GM19324 (cell line): ENCODE measurements at regions not wholly inside any gene's neighbourhood (a gene's known extent, or its start where the extent isn't known, plus 50 kb on each side); places are given as distances from the start of the nearest gene placed in this dataset.

Experiments
- ATAC-seq: cut with Tn5 transposase; IDR thresholded peaks from one replicate; pipeline ENCODE4 v1.9.1; 2021; ENCODE audit warnings: mild to moderate bottlenecking, moderate library complexity; ENCODE audit not compliant: unreplicated experiment, low FRiP score

DNA sequence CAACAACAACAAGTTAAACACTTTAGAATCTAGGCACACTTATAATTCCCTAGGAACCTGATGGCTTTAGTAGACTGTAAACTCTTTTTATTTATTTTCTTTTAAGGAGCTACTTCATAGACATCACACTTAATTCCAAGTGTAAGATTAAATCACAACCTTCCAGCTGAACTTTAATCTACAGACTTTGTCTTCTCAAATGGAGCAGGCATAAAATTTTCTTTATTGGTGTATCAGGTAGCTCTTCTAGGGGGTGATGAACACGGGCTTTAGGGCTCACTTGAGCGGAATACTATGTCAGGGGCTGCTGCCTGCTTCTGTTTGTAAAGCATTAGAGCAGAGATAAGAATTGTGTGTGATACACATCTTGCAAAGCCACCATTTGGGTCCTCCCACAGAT, 525.8 kb upstream of the FAT3 start:
- ATAC-seq = no peak

DNA sequence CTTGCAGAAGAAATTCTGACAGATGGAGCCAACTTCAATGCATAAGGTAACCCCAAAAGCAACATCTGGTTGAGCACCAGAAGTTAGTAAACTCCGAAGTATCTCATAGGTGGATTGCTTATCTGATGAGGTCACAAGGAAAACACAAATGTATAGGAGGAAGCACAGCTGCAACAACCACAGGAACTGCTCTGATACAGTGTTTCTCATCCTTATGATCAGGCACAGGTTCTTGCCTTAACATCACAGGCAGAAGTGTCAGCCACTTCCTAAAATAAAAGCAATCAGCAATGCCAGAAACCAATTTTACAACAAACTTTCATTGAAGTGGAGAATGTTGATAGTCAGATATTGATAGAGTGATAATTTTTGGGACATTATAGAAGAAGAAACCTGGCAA, 530.3 kb upstream of the FAT3 start:
- no peak for ATAC-seq

DNA sequence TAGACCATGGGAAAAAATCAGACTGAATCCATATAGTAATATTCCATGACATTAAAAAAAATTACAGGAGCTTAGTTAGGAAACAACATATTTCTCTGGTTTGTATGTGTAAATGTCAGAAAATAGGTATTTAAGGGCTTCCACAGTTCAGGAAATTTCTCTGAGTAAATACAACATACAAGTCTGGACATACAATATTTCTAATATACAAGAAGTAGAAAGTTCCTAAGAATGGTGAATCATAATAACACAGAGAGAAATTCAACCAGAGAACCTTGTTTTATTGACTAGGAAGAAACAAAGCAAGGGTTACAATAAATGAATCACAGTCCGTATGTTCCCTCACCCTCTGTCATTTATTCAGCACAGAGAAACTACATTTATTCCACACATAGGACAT, 532.7 kb upstream of the FAT3 start:
- ATAC-seq = no peak

DNA sequence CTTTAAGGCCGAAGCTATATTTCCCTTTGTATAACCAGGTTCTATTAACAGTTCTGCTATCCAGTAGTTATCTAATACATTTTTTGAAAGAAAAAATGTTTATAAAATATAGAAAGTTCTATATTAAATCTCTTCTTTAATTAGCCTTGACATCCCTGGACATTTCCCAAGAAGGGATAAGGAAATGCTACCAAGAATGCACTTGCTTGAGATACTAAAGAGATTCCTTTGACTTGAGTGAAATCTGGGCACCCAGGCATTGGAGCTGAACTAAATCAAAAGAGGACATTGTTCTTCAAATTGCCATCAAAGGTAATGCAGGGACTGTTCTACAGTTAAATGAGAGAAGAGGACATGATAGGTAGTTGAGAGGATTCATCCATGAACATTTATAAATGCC, 535.9 kb upstream of the FAT3 start:
- no peak for ATAC-seq

DNA sequence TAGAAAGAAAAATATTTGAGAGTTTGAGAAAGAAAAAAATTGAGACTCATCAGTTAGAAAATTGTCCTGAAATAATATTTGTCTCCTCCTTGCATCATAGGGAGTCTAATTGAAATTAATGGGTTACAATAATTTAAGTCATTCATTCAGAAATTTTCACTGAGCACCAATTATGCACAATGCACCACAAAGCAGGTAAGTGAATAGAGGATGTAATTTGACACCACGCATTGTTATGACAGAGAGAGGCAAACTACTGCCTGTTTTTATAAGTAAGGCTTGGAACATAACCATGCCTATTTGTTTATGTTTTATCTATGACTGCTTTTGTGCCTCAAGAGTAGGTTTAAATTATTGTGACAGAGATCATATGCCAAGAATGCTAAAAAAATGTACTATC, 537.9 kb upstream of the FAT3 start:
- no peak for ATAC-seq

DNA sequence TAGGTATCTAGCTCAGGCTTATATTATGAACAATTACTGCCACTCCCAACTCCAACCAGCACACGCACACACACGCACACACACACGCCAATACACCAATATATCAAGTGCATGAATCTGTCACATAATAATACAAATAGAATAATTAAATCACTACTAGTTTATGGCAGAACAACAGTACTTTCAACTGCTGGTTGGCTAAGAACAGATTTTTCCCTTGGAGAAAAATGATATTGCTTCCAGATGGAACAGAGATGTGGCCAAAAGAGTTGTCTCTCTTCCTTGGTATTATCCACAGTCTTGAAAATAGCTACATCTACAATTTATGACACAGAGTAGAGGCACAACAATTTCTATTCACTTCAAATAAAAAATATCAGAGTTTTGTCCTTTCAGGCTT, 538.3 kb upstream of the FAT3 start:
- ATAC-seq = no peak

DNA sequence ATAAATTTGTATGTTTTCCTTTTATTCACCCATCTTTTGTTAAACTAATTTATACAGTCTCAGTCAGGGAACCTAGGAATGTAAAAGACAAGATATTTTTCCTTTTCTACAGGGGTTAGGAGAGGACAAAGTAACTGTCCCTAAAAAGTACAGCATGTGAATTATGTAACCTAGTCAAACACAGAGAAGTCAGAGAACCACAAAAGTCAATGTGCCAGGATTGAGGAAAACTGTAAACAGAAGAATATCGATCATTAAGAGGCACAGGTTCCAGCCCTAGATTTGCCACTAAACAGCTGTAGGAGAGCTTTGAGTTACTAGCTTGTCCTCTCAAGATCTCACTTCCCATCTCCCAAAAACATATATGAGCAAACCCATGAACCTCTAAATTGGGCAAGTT, 550.9 kb upstream of the FAT3 start:
- ATAC-seq = no peak

DNA sequence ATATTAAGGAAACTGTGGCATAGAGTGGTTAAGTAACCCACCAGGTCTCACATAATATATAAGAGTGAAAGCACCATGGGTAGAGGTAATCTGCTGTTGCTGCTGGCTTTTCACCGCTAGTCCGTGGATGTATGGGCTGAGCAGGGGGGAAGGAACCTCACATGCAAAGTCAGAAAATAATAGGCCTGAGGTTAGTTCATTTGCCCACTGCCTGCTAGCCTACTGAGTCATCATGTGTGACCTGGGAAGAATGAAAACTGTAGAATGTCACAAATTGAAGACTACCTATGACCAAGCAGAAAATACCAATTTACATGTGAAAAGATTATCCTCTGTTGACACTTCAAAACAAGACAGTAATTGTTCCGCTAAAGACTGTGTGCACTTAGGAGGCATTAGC, 560.1 kb upstream of the FAT3 start:
- no peak for ATAC-seq

DNA sequence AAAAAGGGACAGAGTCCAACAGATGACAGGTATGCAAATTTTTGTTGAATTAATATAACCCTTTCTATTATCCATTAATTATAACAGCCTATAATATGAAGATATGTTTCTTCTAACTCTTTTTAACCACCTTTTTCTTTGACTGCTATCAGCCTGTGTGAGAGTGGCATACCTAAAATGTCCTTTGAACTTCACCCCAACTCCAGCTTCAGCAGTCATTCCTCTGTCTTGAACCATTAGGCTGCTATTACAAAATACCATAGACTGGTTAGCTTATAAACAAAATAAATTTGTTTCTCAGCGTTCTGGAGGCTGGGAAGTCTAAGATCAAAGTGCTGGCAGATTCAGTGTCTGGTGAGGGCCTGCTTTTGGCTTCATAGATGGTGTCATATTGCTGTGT, 564.6 kb upstream of the FAT3 start:
- no peak for ATAC-seq

DNA sequence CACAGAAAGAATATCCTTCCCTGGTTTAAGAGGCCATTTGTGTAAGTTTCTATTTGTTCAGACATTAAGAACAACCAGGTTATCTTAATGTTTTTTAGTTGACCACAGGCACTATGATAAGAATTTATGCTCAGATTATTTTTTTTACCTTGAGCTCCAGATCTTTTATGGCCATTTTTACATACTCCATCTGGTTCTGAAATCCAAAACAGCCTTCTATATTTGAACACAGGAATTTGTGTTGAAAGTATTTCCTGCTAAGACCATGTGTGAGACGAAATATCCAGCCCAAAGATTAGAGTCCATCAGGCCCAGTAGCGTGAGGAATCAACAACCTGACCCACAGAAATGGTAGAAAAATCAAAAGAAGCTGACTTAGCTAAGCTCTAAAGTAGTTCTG, 569.9 kb upstream of the FAT3 start:
- ATAC-seq = no peak

DNA sequence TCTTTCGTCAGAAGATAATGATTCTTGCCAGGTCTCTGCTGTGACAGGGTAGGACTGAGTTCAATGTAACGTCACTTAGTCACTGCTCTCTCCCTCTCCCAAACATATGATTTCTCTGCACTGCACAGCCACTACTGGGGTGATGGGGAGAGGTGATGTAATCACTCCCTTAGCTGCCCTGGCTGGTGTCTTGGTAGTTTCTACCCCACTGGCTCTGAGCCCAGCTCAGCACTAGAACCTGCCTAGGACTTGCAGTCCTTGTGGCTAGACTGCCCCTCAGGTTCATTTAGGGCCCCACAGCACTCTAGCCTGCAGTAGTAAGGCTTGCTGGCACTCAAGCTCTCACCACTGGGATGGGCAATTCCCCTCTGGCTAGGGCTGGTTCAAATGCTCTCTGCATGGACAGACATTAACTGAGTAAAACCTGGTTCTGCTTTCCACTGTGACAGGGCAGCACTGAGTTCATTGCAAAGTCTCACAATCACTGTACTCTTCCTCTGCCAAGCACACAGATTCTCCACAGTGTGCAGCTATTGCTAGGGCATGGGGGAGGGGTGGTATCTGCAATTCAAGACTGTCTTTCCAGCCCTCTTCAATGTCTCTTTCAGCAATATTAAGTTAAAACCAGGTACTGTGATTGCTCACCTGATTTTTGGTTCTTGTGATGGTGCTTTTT, 571.4 kb upstream of the FAT3 start:
- no peak for ATAC-seq

DNA sequence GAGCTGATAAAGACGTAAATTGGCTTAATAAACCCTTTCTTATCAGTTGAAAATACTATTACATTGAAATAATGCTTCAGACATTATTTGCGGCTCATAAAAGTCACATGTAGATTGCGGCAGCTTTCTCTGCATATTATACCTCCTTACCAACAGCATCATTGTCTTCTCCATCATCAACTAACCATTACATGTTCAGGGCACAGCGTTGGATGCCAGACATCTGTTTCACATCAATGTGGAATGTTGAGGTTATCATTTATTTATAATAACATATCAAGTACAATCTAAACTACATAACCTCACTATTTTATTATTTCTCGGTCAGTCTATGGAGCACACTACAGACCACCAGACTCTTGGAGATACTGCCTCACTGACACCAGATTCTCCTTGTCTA, 573.8 kb upstream of the FAT3 start:
- no peak for ATAC-seq

DNA sequence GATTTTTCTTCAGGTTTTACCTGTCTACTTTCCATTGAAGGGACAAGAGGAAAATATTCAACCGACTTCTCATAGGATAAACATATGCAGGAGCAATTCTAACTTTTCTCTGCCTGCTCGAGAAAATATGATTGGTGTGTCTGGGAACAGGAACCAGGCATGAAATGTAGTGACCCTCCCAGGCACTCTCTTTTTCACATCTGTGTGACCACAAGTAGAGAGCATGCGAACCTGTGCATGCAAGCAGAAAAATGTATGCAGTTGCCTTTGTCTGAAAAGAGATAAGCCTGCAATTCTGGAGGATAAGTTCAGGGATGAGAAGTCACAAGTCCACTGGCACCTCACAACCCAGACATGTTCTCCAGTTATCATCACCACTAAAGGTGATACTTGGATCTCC, 583.5 kb upstream of the FAT3 start:
- no peak for ATAC-seq

DNA sequence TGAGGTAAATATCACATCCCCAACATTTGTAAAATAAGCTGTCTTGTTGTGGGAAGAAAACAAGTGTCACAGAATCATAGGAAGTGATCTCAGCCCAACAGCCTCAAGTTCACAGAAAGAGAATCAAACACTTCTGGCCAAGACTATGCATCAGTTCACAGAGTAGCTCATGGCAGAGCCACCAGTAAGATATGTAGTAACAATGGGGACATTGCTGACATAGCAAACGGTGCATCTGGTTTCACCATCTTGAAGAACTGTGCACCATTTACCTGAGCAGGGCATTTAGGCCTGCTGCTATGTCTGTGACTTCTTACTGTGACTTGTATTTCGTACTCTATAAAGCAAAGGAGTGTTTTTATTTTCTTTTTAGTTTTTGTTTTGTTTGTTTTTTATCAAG, 585.3 kb upstream of the FAT3 start:
- no peak for ATAC-seq

DNA sequence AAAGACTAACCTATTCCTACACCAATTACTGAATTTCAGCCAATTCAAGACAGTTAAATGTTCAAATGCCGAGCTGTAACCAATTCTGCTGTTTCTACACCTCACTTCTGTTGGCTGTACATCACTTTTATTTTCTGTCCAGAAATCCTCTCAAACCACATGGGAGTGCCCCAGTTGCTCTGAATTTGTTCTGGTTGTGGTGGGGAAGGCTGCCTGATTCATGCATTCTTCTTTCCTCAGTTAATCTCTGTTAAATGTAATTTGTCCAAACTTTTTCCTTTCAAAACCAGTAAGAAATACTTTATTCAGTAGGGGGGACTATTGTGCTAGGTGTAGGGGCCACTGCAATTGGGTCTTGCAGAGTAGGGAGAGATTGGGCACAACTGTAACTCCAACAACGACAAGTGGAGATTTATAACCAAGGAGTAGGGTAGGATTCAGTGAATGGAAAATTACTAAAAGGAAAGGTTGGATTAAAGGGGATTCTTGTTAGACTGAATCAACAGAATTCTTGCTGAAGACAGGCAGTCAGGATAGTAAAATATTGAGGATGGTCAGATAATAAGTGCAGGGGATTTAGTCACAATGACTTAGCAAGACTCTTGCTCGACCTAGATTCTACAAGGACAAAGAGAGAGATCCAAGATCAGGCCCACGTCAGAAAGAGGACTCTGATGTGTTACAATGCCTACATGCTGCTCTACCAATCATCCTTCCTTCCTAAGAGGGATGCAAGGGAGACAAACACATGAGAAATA, 593.5 kb upstream of the FAT3 start:
- no peak for ATAC-seq

DNA sequence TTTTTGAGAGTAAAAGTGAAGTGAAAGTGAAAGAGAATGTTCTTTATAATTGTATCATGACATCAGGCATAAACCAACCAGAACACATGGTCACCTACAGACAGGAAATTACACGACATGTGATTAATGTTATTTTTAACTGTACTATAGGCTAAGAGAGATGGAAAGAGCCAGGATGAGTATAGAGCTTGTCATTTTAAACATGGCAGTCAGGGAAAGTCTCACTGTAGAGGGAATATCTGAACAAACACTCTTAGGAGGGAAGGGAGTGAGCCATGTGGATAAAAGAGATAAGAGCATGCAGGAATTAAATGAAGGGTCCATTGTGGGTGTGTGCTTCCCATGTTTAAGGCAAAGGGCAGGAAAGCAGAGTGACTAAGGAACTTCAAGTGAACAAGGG, 599.1 kb upstream of the FAT3 start:
- ATAC-seq = no peak

DNA sequence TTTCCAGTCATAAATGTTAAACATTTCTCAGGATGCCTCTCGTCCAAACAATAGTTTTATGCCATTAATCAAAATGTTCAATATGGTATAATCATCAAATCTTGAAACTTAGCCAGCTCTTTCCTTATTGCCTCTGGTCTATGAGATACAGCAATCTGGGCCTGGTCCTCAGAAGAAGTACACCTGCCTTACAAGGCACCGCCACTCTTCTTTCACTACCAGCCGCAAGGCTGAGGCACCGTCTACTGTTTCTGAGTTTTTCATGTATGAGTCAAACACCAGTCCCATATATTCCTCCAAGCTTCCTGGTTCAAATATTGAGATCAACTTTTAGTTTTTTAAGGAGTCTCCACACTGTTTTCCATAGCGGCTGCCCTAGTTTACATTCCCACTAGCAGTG, 600.6 kb upstream of the FAT3 start:
- ATAC-seq = no peak

DNA sequence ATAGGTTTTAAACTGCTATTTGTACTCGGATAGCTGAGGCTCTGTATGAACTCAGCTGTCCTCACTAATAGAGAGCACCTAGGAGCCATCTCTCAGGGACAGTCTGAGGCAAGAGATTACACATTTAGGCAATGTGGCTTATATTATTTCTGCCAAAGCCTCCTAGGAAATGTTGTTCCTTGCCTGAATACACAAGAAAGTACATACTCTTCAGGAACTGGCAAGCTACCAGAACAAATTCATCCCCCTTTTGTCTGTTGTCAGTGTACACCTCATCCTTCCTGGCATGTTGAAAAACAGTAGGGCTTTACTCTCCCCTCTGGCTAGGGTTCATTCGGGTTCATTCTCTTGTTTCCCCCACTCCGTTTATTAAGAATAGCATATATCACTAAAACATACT, 615.9 kb upstream of the FAT3 start:
- ATAC-seq = no peak

DNA sequence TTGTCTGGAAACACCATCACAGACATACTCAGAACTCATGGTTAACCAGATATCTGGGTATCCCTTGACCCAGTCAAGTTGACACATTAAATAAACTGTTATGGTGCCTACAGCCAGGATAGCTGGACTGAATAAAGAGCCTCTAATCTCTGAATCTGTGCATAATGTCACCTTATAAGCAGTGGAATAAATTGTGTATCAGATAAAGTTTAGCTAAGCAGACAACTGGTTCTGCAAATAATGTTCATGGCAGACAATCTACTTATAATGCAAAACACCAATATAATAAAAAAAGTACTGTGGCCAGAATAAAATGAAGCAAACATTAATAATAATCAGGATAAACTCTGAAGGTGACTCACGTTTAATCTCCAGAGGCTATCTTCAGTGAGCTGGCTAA, 628.5 kb upstream of the FAT3 start:
- no peak for ATAC-seq

DNA sequence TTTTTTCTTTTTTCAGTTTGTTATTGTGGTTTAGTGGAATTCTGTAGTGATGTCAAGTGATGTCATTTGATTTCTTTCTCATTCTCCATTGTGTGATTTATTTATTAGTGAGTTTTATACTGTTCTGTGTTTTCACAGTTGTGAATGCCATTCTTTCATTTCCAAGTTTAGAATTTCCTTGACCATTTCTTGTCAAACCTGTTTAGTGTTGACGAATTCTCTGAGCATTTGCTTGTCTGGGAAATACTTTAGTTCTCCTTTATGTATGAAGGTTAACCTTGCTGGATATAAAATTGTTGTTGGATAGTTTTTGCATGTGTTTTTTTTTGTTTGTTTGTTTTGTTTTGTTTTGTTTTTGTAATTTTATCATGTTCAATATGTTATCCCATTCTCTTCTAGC, 633.6 kb upstream of the FAT3 start:
- no peak for ATAC-seq

DNA sequence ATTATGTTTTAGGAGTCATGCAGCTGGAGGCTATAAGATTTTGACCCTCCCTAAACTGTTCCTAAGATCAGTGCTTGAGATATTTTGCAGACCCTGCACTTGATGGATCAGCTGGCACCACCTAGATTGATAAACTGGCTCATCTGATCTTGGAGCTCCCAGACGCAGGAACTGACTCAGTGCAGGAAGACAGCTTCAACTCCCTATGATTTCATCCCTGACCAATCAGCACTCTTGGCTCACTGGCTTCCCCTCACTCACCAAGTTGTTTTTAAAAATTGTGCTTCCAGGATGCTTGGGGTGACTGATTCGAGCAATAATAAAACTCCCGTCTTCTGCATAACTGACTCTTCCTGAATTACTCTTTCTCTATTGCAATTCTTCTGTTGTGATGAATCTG, 637.5 kb upstream of the FAT3 start:
- ATAC-seq = no peak

DNA sequence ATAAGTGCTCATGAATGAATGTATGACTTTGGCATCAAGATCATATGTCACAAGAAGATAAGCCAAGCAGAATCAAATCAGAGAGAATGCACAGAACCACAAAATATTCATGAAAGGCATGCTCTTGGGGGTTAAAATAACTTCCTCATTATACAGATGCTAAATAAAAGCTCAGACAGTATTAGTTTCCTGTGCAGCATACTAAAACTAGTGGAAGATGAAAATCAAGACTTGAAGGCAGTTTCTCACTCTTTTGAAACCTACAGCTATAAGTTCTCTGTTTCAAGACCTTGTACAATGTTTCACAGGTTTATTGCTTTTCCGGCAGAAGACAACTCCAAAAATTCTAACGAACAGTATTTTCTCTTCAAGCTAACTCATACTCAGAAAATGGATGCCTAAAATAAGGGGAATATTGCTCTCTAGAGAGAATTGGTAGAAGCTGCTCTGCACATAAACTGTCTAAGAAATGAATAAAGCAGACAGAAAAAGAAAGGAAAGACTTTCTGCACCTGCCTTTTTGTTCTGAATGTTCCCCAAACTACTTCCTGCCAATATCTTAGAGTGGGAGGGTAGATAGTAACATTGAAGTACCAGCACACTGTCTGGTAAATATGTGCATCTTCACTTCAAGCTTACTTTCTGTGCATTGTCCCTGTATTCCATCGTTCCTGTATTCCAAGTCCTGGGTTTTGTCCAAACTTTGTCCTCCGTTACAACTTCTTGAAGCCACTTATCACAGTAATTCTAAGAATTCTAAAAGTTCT, 639.4 kb upstream of the FAT3 start:
- no peak for ATAC-seq
